ENCODE measurements at regions not wholly inside any gene's neighbourhood (a gene's known extent, or its start where the extent isn't known, plus 50 kb on each side); places are given as distances from the start of the nearest gene placed in this dataset.

- Histone ChIP-seq H3K36me3 (replicated peaks in 1 of 2; ENCODE audit: control insufficient read depth in 1 of 2, insufficient read depth in 2 of 2, low read length in 1 of 2) (no peaks in the 10 kb centered on the region), H3K4me1 (ENCODE audit: control insufficient read depth in 1 of 2, insufficient read depth in 2 of 2, low read depth in 1 of 2, low read length in 1 of 2) (peaks cover 0 to 30% of the 10 kb centered on the region in 2 experiments; a peak in 2 of 4 replicates), H2AFZ (ENCODE audit: low read depth) (0 out of 2 replicates have a peak overlapping the region, but pooled peaks have one; percentile 62), H3K9me2 (no peaks in the 10 kb centered on the region), H3K9me3 (no peaks in the 10 kb centered on the region), H3K27me3 (ENCODE audit: insufficient read depth) (no peaks in the 10 kb centered on the region), H3K4me3 (ENCODE audit: low read depth in 2 of 2, low read length in 1 of 2) (no peak overlapping the region), H3K4me2 (no peak overlapping the region), H3K79me2 (ENCODE audit: insufficient read depth) (no peaks in the 10 kb centered on the region), H3F3A (replicated peaks; ENCODE audit: insufficient read depth) (peaks cover 3% of the 10 kb centered on the region), H3K9ac (no peak overlapping the region), H3K27ac (ENCODE audit: low read depth in 2 of 2, low read length in 1 of 2) (no peak overlapping the region), H4K20me1 (ENCODE audit: insufficient read depth) (no peaks in the 10 kb centered on the region)
- ChIA-PET POLR2A (no interaction called here), CTCF (interaction anchor here (1.2 kb wide), 1 partner anchor 100 kb away, joined by 3 read pairs; no protein-coding TSS in a partner anchor)
- no peak for DNase-seq
- no peak for TF ChIP-seq FOXM1 (IDR thresholded peaks at IDR 0.05; ENCODE audit: low read depth)
- no peak for TF ChIP-seq SMC3 (IDR thresholded peaks at IDR 0.05; ENCODE audit: low read depth, low read length)
- no peak for TF ChIP-seq MEF2A (IDR thresholded peaks at IDR 0.05; ENCODE audit: borderline replicate concordance, low read depth)
- TF ChIP-seq SIN3A (IDR thresholded peaks at IDR 0.05; ENCODE audit: borderline replicate concordance, low read depth, low read length), result no peak
- no peak for TF ChIP-seq EZH2phosphoT487 (IDR thresholded peaks at IDR 0.05; ENCODE audit: borderline replicate concordance, low read depth)
- no peak for TF ChIP-seq NRF1 (IDR thresholded peaks at IDR 0.05; ENCODE audit: low read depth, low read length)
- no peak for TF ChIP-seq POLR2AphosphoS5 (IDR thresholded peaks at IDR 0.05; ENCODE audit: low read depth, low read length)
- no peak for TF ChIP-seq TEAD4 (IDR thresholded peaks at IDR 0.05; ENCODE audit: borderline replicate concordance, insufficient read depth)
- no peak for TF ChIP-seq RAD21 (IDR thresholded peaks at IDR 0.05; ENCODE audit: low read length)
- no peak for TF ChIP-seq JUND (IDR thresholded peaks at IDR 0.05)
- no peak for TF ChIP-seq USF1 (IDR thresholded peaks at IDR 0.05; ENCODE audit: borderline replicate concordance, low read depth)
- no peak for TF ChIP-seq GATA2 (CRISPR knock-in tag; IDR thresholded peaks at IDR 0.05)
- TF ChIP-seq RCOR1 (IDR thresholded peaks at IDR 0.05; ENCODE audit: low read length), result no peak
- no peak for TF ChIP-seq IRF3 (IDR thresholded peaks at IDR 0.05; ENCODE audit: low read depth, low read length)
- WGBS (ENCODE audit: low lambda C conversion rate), result 75% methylated on average over 7 of the region's 7 CpGs
Observed at GRCh38 chr20:11451793-11452291, 465.9 kb upstream of the BTBD3 start.

- POLR2A ChIA-PET, result no interaction called here
- no peak for DNase-seq
- no peaks in the 10 kb centered on the region for H3K36me3 ChIP-seq (replicated peaks in 1 of 2; ENCODE audit: control insufficient read depth in 1 of 2, insufficient read depth in 2 of 2, low read length in 1 of 2)
- CTCF ChIA-PET, result interaction anchor here (1.2 kb wide), 1 partner anchor 100 kb away, joined by 3 read pairs; no protein-coding TSS in a partner anchor
- H3K79me2 ChIP-seq (ENCODE audit: insufficient read depth), result no peaks in the 10 kb centered on the region
- no peaks in the 10 kb centered on the region for H4K20me1 ChIP-seq (ENCODE audit: insufficient read depth)
- no peak overlapping the region for H3K4me2 ChIP-seq
- no peaks in the 10 kb centered on the region for H3K9me3 ChIP-seq
- WGBS (ENCODE audit: low lambda C conversion rate), result 90% methylated on average over 6 of the region's 6 CpGs
- H3K9ac ChIP-seq, result no peak overlapping the region
- no peaks in the 10 kb centered on the region for H3K9me2 ChIP-seq
- H3K27me3 ChIP-seq (ENCODE audit: insufficient read depth), result no peaks in the 10 kb centered on the region
- H3K4me1 ChIP-seq (ENCODE audit: control insufficient read depth in 1 of 2, insufficient read depth in 2 of 2, low read depth in 1 of 2, low read length in 1 of 2), result peaks cover 0 to 30% of the 10 kb centered on the region in 2 experiments; a peak in 2 of 4 replicates
- no peak overlapping the region for H3K4me3 ChIP-seq (ENCODE audit: low read depth in 2 of 2, low read length in 1 of 2)
- TF ChIP-seq GABPA (IDR thresholded peaks at IDR 0.05; ENCODE audit: low read depth) (no peak), MAX (IDR thresholded peaks at IDR 0.05; ENCODE audit: low read depth) (no peak), USF2 (IDR thresholded peaks at IDR 0.05; ENCODE audit: borderline replicate concordance, low read depth, low read length) (no peak), TAF1 (IDR thresholded peaks at IDR 0.05; ENCODE audit: borderline replicate concordance, low read depth, low read length) (no peak), REST (IDR thresholded peaks at IDR 0.05; ENCODE audit: low read depth, low read length) (no peak), USF1 (IDR thresholded peaks at IDR 0.05; ENCODE audit: borderline replicate concordance, low read depth) (no peak), MEF2A (IDR thresholded peaks at IDR 0.05; ENCODE audit: borderline replicate concordance, low read depth) (no peak), NFIC (IDR thresholded peaks at IDR 0.05; ENCODE audit: borderline replicate concordance) (no peak), RXRA (IDR thresholded peaks at IDR 0.05; ENCODE audit: borderline replicate concordance, low read depth) (no peak), TCF12 (IDR thresholded peaks at IDR 0.05) (no peak)
- peaks cover 3% of the 10 kb centered on the region for H3F3A ChIP-seq (replicated peaks; ENCODE audit: insufficient read depth)
- H3K27ac ChIP-seq (ENCODE audit: low read depth in 2 of 2, low read length in 1 of 2), result no peak overlapping the region
- H2AFZ ChIP-seq (ENCODE audit: low read depth), result peak overlapping the region; percentile 47; the same call in 1 of the 2 replicates
Observed at GRCh38 chr20:11452326-11452725, 465.4 kb upstream of the BTBD3 start.
